Nephron (organoid): ENCODE measurements at regions not wholly inside any gene's neighbourhood (a gene's known extent, or its start where the extent isn't known, plus 50 kb on each side); places are given as distances from the start of the nearest gene placed in this dataset.

Experiments used
- H3K27ac Mint-ChIP-seq, 3 experiments: 2 replicates each; pipeline ENCODE4 v1.8.0; 2020; ENCODE audit warnings: mixed read lengths in 3 of 3, mild to moderate bottlenecking in 2 of 3, moderate library complexity in 1 of 3
- H3K27me3 Mint-ChIP-seq: 2 replicates; pipeline ENCODE4 v1.8.0; 2021; ENCODE audit warnings: low read depth, mild to moderate bottlenecking, moderate library complexity, mixed read lengths
- H3K36me3 Mint-ChIP-seq: 2 replicates; pipeline ENCODE4 v1.8.0; 2020; ENCODE audit warnings: low read depth, mixed read lengths
- H3K4me1 Mint-ChIP-seq: 2 replicates; pipeline ENCODE4 v1.8.0; 2020; ENCODE audit warnings: mixed read lengths
- H3K4me3 Mint-ChIP-seq, 3 experiments: 2 replicates each; pipeline ENCODE4 v1.8.0; 2020; ENCODE audit warnings: mild to moderate bottlenecking in 3 of 3, mixed read lengths in 3 of 3, moderate library complexity in 2 of 3
- H3K9me3 Mint-ChIP-seq: 2 replicates; pipeline ENCODE4 v1.8.0; 2020; ENCODE audit warnings: mixed read lengths
- TF ChIP-seq, protein P1 (sequence below), 3 experiments: fragments of 200-600 bp; sonication (generic); IDR thresholded peaks; one replicate each; pipeline ENCODE4 v1.5.0; 2021; ENCODE audit warnings: antibody characterized with exemption in 3 of 3; ENCODE audit not compliant: unreplicated experiment in 3 of 3

- H3K4me3 Mint-ChIP-seq: no peak overlapping the region
- H3K27ac Mint-ChIP-seq: peak overlapping the region in 1 of 3 experiments; percentile 41
- H3K36me3 Mint-ChIP-seq: no peaks in the 10 kb centered on the region
- H3K4me1 Mint-ChIP-seq: peaks cover 40% of the 10 kb centered on the region
- peaks cover 6% of the 10 kb centered on the region for H3K9me3 Mint-ChIP-seq
- H3K27me3 Mint-ChIP-seq: peaks cover 10% of the 10 kb centered on the region
- TF ChIP-seq, protein P1, sequence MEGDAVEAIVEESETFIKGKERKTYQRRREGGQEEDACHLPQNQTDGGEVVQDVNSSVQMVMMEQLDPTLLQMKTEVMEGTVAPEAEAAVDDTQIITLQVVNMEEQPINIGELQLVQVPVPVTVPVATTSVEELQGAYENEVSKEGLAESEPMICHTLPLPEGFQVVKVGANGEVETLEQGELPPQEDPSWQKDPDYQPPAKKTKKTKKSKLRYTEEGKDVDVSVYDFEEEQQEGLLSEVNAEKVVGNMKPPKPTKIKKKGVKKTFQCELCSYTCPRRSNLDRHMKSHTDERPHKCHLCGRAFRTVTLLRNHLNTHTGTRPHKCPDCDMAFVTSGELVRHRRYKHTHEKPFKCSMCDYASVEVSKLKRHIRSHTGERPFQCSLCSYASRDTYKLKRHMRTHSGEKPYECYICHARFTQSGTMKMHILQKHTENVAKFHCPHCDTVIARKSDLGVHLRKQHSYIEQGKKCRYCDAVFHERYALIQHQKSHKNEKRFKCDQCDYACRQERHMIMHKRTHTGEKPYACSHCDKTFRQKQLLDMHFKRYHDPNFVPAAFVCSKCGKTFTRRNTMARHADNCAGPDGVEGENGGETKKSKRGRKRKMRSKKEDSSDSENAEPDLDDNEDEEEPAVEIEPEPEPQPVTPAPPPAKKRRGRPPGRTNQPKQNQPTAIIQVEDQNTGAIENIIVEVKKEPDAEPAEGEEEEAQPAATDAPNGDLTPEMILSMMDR (IDR thresholded peaks at IDR 0.05; ENCODE audit: unreplicated experiment in 3 of 3): no peak
Measured at GRCh38 chr10:78821052-78821451, 247.7 kb upstream of the ZMIZ1 start.

DNA sequence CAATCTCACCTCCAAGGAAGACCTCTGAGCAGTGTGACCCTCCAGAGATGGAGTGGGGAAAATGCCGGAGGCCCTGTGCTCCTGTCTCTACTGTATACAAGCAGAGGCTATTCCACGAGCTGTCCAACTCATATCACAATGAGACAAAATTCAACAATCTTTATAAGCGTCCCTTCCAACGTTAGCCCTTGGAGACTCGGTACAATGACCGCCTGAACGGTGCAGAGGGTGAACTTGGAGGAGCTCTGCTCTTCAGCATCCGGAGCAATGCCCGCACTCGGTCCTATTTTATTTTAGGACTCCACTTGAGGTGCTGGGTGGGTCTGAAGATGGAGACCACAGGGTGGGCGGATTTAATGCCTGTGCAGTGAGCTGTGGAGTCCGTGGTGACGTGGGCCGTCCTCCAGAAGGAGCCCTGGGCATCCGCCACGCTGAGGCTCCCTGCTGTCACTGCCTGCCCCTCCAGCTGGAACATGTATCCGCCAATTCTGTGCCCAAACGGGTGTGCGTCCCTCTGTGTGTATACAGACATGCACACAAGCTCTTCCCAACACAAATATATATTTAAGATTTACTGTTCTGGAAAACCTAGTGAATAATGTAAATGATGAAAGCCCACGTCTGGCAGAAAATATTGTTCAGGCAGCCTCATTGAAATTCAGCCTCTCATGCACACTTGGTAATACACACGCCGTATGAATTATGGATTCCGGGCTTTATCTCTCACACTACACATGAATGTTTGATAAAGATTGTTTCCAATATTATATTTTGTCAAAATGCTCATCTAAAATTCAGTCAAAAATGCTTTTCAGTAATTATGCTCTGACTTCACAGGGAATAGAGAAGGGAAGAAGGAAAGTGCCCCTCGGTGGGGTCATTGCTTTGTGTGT lies 239.9 kb upstream of the ZMIZ1 start:
- Mint-ChIP-seq H3K9me3 (peaks cover 7% of the 10 kb centered on the region), H3K4me1 (peaks cover 33% of the 10 kb centered on the region), H3K27ac (peak overlapping the region; percentile 2 to 62 (median 17)), H3K27me3 (peaks cover 20% of the 10 kb centered on the region), H3K4me3 (no peak overlapping the region), H3K36me3 (no peaks in the 10 kb centered on the region)
- TF ChIP-seq, protein P1 (IDR thresholded peaks at IDR 0.05; ENCODE audit: unreplicated experiment in 3 of 3): no peak

DNA sequence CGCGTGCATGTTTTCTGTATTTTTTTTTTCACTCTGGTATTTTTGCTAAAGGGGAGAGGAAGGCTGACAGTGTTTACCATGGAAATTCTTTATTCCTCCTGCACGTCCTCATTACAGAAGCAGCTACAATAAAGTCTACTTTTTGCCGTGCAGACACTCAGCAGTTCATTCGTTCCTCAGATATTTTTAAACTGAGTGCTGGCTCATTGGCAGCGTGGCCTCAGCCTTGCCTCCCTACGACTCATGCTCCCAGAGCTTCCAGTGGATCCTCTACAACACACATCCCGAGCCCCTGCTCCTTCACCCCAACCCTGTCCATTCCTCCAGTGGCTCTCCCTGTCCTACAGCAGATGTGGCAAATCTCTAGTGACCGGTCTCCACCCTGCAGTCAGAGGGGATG lies 239.2 kb upstream of the ZMIZ1 start:
- H3K9me3 Mint-ChIP-seq: peaks cover 7% of the 10 kb centered on the region
- TF ChIP-seq, protein P1 (IDR thresholded peaks at IDR 0.05; ENCODE audit: unreplicated experiment in 3 of 3): no peak
- H3K4me3 Mint-ChIP-seq: no peak overlapping the region
- H3K27me3 Mint-ChIP-seq: peaks cover 20% of the 10 kb centered on the region
- peak overlapping the region; percentile 2 to 62 (median 17) for H3K27ac Mint-ChIP-seq
- H3K4me1 Mint-ChIP-seq: peaks cover 33% of the 10 kb centered on the region
- no peaks in the 10 kb centered on the region for H3K36me3 Mint-ChIP-seq

- H3K36me3 Mint-ChIP-seq: no peaks in the 10 kb centered on the region
- TF ChIP-seq, protein P1 (IDR thresholded peaks at IDR 0.05; ENCODE audit: unreplicated experiment in 3 of 3): no peak
- peaks cover 7% of the 10 kb centered on the region for H3K9me3 Mint-ChIP-seq
Measured at GRCh38 chr10:78830062-78830975, 238.4 kb upstream of the ZMIZ1 start.

GRCh38 chr10:78830976-78831375 lies 237.8 kb upstream of the ZMIZ1 start:
- Mint-ChIP-seq H3K4me1 (peaks cover 33% of the 10 kb centered on the region), H3K27ac (peak overlapping the region; percentile 2 to 29 (median 5)), H3K9me3 (peaks cover 7% of the 10 kb centered on the region), H3K4me3 (no peak overlapping the region), H3K36me3 (no peaks in the 10 kb centered on the region), H3K27me3 (peaks cover 17% of the 10 kb centered on the region)
- TF ChIP-seq, protein P1 (IDR thresholded peaks at IDR 0.05; ENCODE audit: unreplicated experiment in 3 of 3): no peak

More at GRCh38 chr10:78830062-78830975, 238.4 kb upstream of the ZMIZ1 start:
- H3K27ac Mint-ChIP-seq: peak overlapping the region; percentile 2 to 29 (median 5)
- H3K4me1 Mint-ChIP-seq: peaks cover 33% of the 10 kb centered on the region
- H3K27me3 Mint-ChIP-seq: peaks cover 19% of the 10 kb centered on the region
- H3K4me3 Mint-ChIP-seq: no peak overlapping the region
